ENCODE measurements at regions not wholly inside any gene's neighbourhood (a gene's known extent, or its start where the extent isn't known, plus 50 kb on each side); places are given as distances from the start of the nearest gene placed in this dataset.

- Mint-ChIP-seq H3K4me1 (ENCODE audit: low read depth) (no peaks in the 10 kb centered on the region), H3K9me3 (peaks cover 5% of the 10 kb centered on the region), H3K27me3 (no peaks in the 10 kb centered on the region), H3K36me3 (ENCODE audit: low read depth) (no peaks in the 10 kb centered on the region), H3K27ac (no peak overlapping the region), H3K4me3 (no peak overlapping the region)
Measured at GRCh38 chr10:107647462-107647861, 483.0 kb upstream of the SORCS1 start.

- peaks cover 6% of the 10 kb centered on the region for H3K9me3 Mint-ChIP-seq
- H3K27ac Mint-ChIP-seq: no peak overlapping the region
- H3K27me3 Mint-ChIP-seq: no peaks in the 10 kb centered on the region
- H3K4me1 Mint-ChIP-seq (ENCODE audit: low read depth): no peaks in the 10 kb centered on the region
- no peak overlapping the region for H3K4me3 Mint-ChIP-seq
- H3K36me3 Mint-ChIP-seq (ENCODE audit: low read depth): no peaks in the 10 kb centered on the region
Measured at GRCh38 chr10:107631876-107632275, 467.4 kb upstream of the SORCS1 start.

- Mint-ChIP-seq H3K4me1 (ENCODE audit: low read depth) (no peaks in the 10 kb centered on the region), H3K4me3 (no peak overlapping the region), H3K27me3 (no peaks in the 10 kb centered on the region), H3K36me3 (ENCODE audit: low read depth) (no peaks in the 10 kb centered on the region), H3K9me3 (no peaks in the 10 kb centered on the region), H3K27ac (no peak overlapping the region)
Measured at GRCh38 chr10:107626862-107627261, 462.4 kb upstream of the SORCS1 start.

- peaks cover 4% of the 10 kb centered on the region for H3K9me3 Mint-ChIP-seq
- H3K27ac Mint-ChIP-seq: no peak overlapping the region
Measured at GRCh38 chr10:107623292-107623691, 458.8 kb upstream of the SORCS1 start.

GRCh38 chr10:107619139-107619538 lies 454.6 kb upstream of the SORCS1 start:
- Mint-ChIP-seq H3K4me1 (ENCODE audit: low read depth) (no peaks in the 10 kb centered on the region), H3K27ac (no peak overlapping the region), H3K36me3 (ENCODE audit: low read depth) (no peaks in the 10 kb centered on the region), H3K4me3 (no peak overlapping the region), H3K9me3 (peaks cover 10% of the 10 kb centered on the region), H3K27me3 (no peaks in the 10 kb centered on the region)

More at GRCh38 chr10:107623292-107623691, 458.8 kb upstream of the SORCS1 start:
- no peaks in the 10 kb centered on the region for H3K36me3 Mint-ChIP-seq (ENCODE audit: low read depth)
- H3K4me1 Mint-ChIP-seq (ENCODE audit: low read depth): no peaks in the 10 kb centered on the region
- no peak overlapping the region for H3K4me3 Mint-ChIP-seq
- H3K27me3 Mint-ChIP-seq: no peaks in the 10 kb centered on the region

- H3K4me3 Mint-ChIP-seq: no peak overlapping the region
- no peaks in the 10 kb centered on the region for H3K36me3 Mint-ChIP-seq (ENCODE audit: low read depth)
- peaks cover 10% of the 10 kb centered on the region for H3K9me3 Mint-ChIP-seq
- no peaks in the 10 kb centered on the region for H3K27me3 Mint-ChIP-seq
- H3K4me1 Mint-ChIP-seq (ENCODE audit: low read depth): no peaks in the 10 kb centered on the region
- H3K27ac Mint-ChIP-seq: no peak overlapping the region
Measured at GRCh38 chr10:107618504-107618994, 454.0 kb upstream of the SORCS1 start.

GRCh38 chr10:107616463-107617410 lies 452.2 kb upstream of the SORCS1 start:
- Mint-ChIP-seq H3K4me3 (no peak overlapping the region), H3K4me1 (ENCODE audit: low read depth) (no peaks in the 10 kb centered on the region), H3K27ac (no peak overlapping the region), H3K27me3 (no peaks in the 10 kb centered on the region), H3K9me3 (peaks cover 15% of the 10 kb centered on the region), H3K36me3 (ENCODE audit: low read depth) (no peaks in the 10 kb centered on the region)

- H3K36me3 Mint-ChIP-seq (ENCODE audit: low read depth): no peaks in the 10 kb centered on the region
Measured at GRCh38 chr10:107616031-107616430, 451.5 kb upstream of the SORCS1 start.

GRCh38 chr10:107614939-107615685 lies 450.6 kb upstream of the SORCS1 start:
- no peaks in the 10 kb centered on the region for H3K36me3 Mint-ChIP-seq (ENCODE audit: low read depth)
- no peaks in the 10 kb centered on the region for H3K27me3 Mint-ChIP-seq
- no peak overlapping the region for H3K4me3 Mint-ChIP-seq
- H3K4me1 Mint-ChIP-seq (ENCODE audit: low read depth): no peaks in the 10 kb centered on the region
- H3K27ac Mint-ChIP-seq: no peak overlapping the region
- H3K9me3 Mint-ChIP-seq: peaks cover 11% of the 10 kb centered on the region

More at GRCh38 chr10:107616031-107616430, 451.5 kb upstream of the SORCS1 start:
- Mint-ChIP-seq H3K4me3 (no peak overlapping the region), H3K4me1 (ENCODE audit: low read depth) (no peaks in the 10 kb centered on the region), H3K27ac (no peak overlapping the region), H3K27me3 (no peaks in the 10 kb centered on the region), H3K9me3 (peaks cover 15% of the 10 kb centered on the region)

- H3K4me1 Mint-ChIP-seq (ENCODE audit: low read depth): no peaks in the 10 kb centered on the region
- no peaks in the 10 kb centered on the region for H3K36me3 Mint-ChIP-seq (ENCODE audit: low read depth)
- H3K27ac Mint-ChIP-seq: no peak overlapping the region
- H3K9me3 Mint-ChIP-seq: peaks cover 4% of the 10 kb centered on the region
- no peak overlapping the region for H3K4me3 Mint-ChIP-seq
- no peaks in the 10 kb centered on the region for H3K27me3 Mint-ChIP-seq
Measured at GRCh38 chr10:107611115-107611514, 446.6 kb upstream of the SORCS1 start.

- H3K4me3 Mint-ChIP-seq: no peak overlapping the region
Measured at GRCh38 chr10:107589081-107589480, 424.6 kb upstream of the SORCS1 start.

GRCh38 chr10:107585630-107586029 lies 421.1 kb upstream of the SORCS1 start:
- H3K4me3 Mint-ChIP-seq: no peak overlapping the region
- H3K27me3 Mint-ChIP-seq: no peaks in the 10 kb centered on the region
- peaks cover 17% of the 10 kb centered on the region for H3K9me3 Mint-ChIP-seq
- no peaks in the 10 kb centered on the region for H3K36me3 Mint-ChIP-seq (ENCODE audit: low read depth)
- no peaks in the 10 kb centered on the region for H3K4me1 Mint-ChIP-seq (ENCODE audit: low read depth)
- no peak overlapping the region for H3K27ac Mint-ChIP-seq

More at GRCh38 chr10:107589081-107589480, 424.6 kb upstream of the SORCS1 start:
- Mint-ChIP-seq H3K9me3 (peaks cover 12% of the 10 kb centered on the region), H3K27me3 (no peaks in the 10 kb centered on the region), H3K4me1 (ENCODE audit: low read depth) (no peaks in the 10 kb centered on the region), H3K27ac (no peak overlapping the region), H3K36me3 (ENCODE audit: low read depth) (no peaks in the 10 kb centered on the region)

GRCh38 chr10:107583974-107584373 lies 419.5 kb upstream of the SORCS1 start:
- no peaks in the 10 kb centered on the region for H3K36me3 Mint-ChIP-seq (ENCODE audit: low read depth)
- no peaks in the 10 kb centered on the region for H3K4me1 Mint-ChIP-seq (ENCODE audit: low read depth)
- H3K27ac Mint-ChIP-seq: no peak overlapping the region
- H3K27me3 Mint-ChIP-seq: no peaks in the 10 kb centered on the region
- peaks cover 18% of the 10 kb centered on the region for H3K9me3 Mint-ChIP-seq
- H3K4me3 Mint-ChIP-seq: no peak overlapping the region

GRCh38 chr10:107579970-107580369 lies 415.5 kb upstream of the SORCS1 start:
- Mint-ChIP-seq H3K27me3 (no peaks in the 10 kb centered on the region), H3K9me3 (peaks cover 8% of the 10 kb centered on the region), H3K4me3 (no peak overlapping the region), H3K36me3 (ENCODE audit: low read depth) (no peaks in the 10 kb centered on the region), H3K4me1 (ENCODE audit: low read depth) (no peaks in the 10 kb centered on the region), H3K27ac (no peak overlapping the region)

GRCh38 chr10:107577221-107577620 lies 412.7 kb upstream of the SORCS1 start:
- no peaks in the 10 kb centered on the region for H3K4me1 Mint-ChIP-seq (ENCODE audit: low read depth)
- no peak overlapping the region for H3K4me3 Mint-ChIP-seq
- H3K27me3 Mint-ChIP-seq: no peaks in the 10 kb centered on the region
- no peak overlapping the region for H3K27ac Mint-ChIP-seq
- H3K36me3 Mint-ChIP-seq (ENCODE audit: low read depth): no peaks in the 10 kb centered on the region
- H3K9me3 Mint-ChIP-seq: peaks cover 8% of the 10 kb centered on the region
